Kidney (tissue), 13 donors: ENCODE measurements at regions not wholly inside any gene's neighbourhood (a gene's known extent, or its start where the extent isn't known, plus 50 kb on each side); places are given as distances from the start of the nearest gene placed in this dataset.

Source experiments
- DNase-seq, 5 donors: peaks; one replicate each; pipeline ENCODE4 v3.0.0-alpha.2; 2013 to 2020
- FAIRE-seq: peaks from 2 replicates; lab custom pipeline; 2012; peaks lifted over from hg19 to GRCh38; lab: Jason Lieb, UNC
- H3K27ac ChIP-seq, 2 donors: one replicate each; pipeline ENCODE4 v1.7.0; 2013; ENCODE audit warnings: low read depth in 2 of 2, low read length in 2 of 2, inconsistent platforms in 1 of 2
- H3K27me3 ChIP-seq: one replicate; pipeline ENCODE4 v1.7.1; 2013; ENCODE audit warnings: low read length, inconsistent platforms; ENCODE audit not compliant: control insufficient read depth, insufficient read depth
- H3K36me3 ChIP-seq, 3 donors: one replicate each; pipeline versions ENCODE4 v1.7.0 to v1.7.1; 2013; ENCODE audit warnings: low read length in 3 of 3, control low read depth in 1 of 3, inconsistent platforms in 1 of 3; ENCODE audit not compliant: insufficient read depth in 3 of 3, control insufficient read depth in 2 of 3
- H3K4me1 ChIP-seq, 3 donors: one replicate each; pipeline versions ENCODE4 v1.7.0 to v1.7.1; 2013; ENCODE audit warnings: low read length in 3 of 3, inconsistent platforms in 1 of 3, low read depth in 1 of 3; ENCODE audit not compliant: control insufficient read depth in 2 of 3, insufficient read depth in 2 of 3
- H3K4me3 ChIP-seq, 3 donors: one replicate each; pipeline versions ENCODE4 v1.7.0 to v1.8.1; 2013; ENCODE audit warnings: low read length in 3 of 3, control low read depth in 1 of 3, inconsistent platforms in 1 of 3
- H3K9ac ChIP-seq, 3 donors: one replicate each; pipeline versions ENCODE4 v1.7.0 to v1.7.1; 2013; ENCODE audit warnings: low read length in 3 of 3, control low read depth in 1 of 3, inconsistent platforms in 1 of 3
- H3K9me3 ChIP-seq, 3 donors: one replicate each; pipeline versions ENCODE4 v1.7.0 to v1.7.1; 2013; ENCODE audit warnings: low read length in 3 of 3, control low read depth in 1 of 3, inconsistent platforms in 1 of 3; ENCODE audit not compliant: control insufficient read depth in 2 of 3, insufficient read depth in 1 of 3
- CTCF ChIP-seq: IDR thresholded peaks from 3 replicates; pipeline ENCODE4 v1.5.1; 2012; ENCODE audit warnings: mild to moderate bottlenecking, moderate library complexity, borderline replicate concordance; ENCODE audit not compliant: insufficient read depth; ENCODE audit errors: extremely low read depth
- intact Hi-C: fragments of 100-400 bp; cut with DNase I; formaldehyde crosslinking; loops from one replicate; pipeline ENCODE4 v1.11.1; 2022
- donor health status: control.
- donor health status: control.
- donor health status: control.
- donor health status: control.
- donor health status: control.
- donor health status: DM: yes; HTN: yes; CAD: no.
- donor health status: Normal renal cell carcinoma (clear cell type).

DNA sequence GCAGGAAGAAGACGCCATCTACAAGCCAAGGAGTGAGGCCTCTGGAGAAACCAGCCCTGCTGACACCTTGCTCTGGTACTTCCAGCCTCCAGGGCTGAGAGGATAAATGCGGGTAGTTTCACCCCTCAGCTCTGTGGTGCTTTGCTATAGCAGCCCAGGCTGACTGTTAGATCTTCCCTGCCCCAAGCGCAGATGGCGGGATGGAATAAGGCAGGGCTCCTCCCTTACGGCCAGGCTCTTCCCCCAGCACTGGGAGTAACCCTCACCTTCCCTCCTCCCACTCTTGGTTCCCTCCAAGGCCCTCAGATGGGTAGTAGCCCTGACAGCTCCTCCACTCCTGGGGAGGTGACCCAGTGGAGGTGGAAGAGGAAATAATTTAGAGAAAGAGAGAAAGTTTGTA is 285.1 kb downstream of the GADD45G start:
- H3K36me3 ChIP-seq, result no peaks in the 10 kb centered on the region
- DNase-seq (peak in 1 of 5 donors; percentile 11), FAIRE-seq (no peak)
- H3K9me3 ChIP-seq, result no peaks in the 10 kb centered on the region
- peaks cover 0 to 4% (median 0%) of the 10 kb centered on the region in 3 donors for H3K4me1 ChIP-seq
- no peak overlapping the region for H3K9ac ChIP-seq
- H3K4me3 ChIP-seq, result no peak overlapping the region
- H3K27me3 ChIP-seq, result no peaks in the 10 kb centered on the region
- no peak for TF ChIP-seq CTCF
- intact Hi-C loops, result no loop called here
- no peak overlapping the region for H3K27ac ChIP-seq

DNA sequence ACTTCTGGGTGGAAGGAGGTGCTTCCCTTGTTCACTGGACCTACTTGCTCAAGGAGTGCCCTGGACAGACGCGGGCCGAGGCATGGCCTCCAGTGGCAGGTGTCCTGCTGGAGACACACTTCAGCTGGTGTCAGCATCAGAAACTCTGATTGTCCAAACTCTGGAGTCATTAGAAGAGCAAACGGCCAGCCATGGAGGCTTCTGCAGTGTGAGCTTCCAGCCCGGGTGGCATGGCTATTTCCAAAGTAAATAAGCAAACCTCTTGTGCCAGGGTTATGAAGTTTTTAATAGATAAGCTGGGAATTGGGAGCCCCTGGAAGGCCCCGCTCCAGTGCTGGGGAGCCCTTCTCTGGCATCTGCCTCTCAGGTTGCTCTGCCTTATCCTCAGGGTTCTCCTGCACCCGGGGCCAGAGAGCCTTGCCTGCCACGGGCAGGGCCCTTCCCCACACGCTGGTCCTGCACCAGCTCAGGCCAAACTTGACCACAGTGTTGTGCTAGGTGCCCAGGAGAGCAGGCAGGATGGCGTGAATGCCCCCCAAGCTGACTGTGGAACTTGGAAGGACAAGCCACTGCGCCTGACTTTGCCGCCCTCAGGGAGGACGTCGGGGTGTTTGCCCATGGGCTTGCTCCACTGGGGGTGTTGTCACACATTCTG is 285.6 kb downstream of the GADD45G start:
- intact Hi-C loops, result no loop called here
- FAIRE-seq (no peak), DNase-seq (peak in 1 of 5 donors; percentile 23)
- Histone ChIP-seq H3K9ac (no peak overlapping the region), H3K4me1 (peaks cover 0 to 4% (median 0%) of the 10 kb centered on the region in 3 donors), H3K4me3 (no peak overlapping the region), H3K36me3 (no peaks in the 10 kb centered on the region), H3K27ac (no peak overlapping the region), H3K9me3 (no peaks in the 10 kb centered on the region), H3K27me3 (no peaks in the 10 kb centered on the region)
- no peak for TF ChIP-seq CTCF

DNA sequence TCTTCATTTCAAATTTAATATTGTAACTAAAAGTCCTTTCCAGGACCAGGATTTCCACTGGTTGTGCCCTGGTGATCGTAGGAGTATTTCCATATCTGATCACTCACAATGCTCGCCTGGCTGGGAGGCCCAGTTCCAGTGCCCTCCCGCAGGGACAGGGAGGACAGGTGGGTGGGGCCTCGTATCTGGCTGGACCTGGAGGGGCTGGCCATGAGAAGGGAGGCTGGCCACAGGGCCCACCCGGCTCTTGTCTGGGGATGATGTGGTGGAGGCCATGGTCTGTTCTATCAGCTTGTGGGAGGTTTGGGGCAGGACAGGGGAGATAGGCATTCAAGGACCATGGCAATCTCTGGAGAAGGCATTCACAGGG is 286.4 kb downstream of the GADD45G start:
- H3K4me1 ChIP-seq, result peaks cover 0 to 4% (median 0%) of the 10 kb centered on the region in 3 donors
- TF ChIP-seq CTCF, result no peak
- DNase-seq (peak in 1 of 5 donors; percentile 26), FAIRE-seq (no peak)
- intact Hi-C loops, result no loop called here
- H3K9ac ChIP-seq, result no peak overlapping the region
- no peaks in the 10 kb centered on the region for H3K9me3 ChIP-seq
- H3K36me3 ChIP-seq, result no peaks in the 10 kb centered on the region
- H3K27me3 ChIP-seq, result no peaks in the 10 kb centered on the region
- no peak overlapping the region for H3K27ac ChIP-seq
- no peak overlapping the region for H3K4me3 ChIP-seq
